Keratinocyte (primary cell): ENCODE measurements at regions not wholly inside any gene's neighbourhood (a gene's known extent, or its start where the extent isn't known, plus 50 kb on each side); places are given as distances from the start of the nearest gene placed in this dataset.

Experiments
- EZH2 ChIP-seq: IDR thresholded peaks from one replicate; pipeline ENCODE4 v1.6.1; 2012; ENCODE audit warnings: inconsistent platforms, mild to moderate bottlenecking, low read length, moderate library complexity
- TF ChIP-seq, protein P1 (sequence below), 3 experiments: IDR thresholded peaks in 1 of 3; conservative IDR thresholded peaks in 1 of 3; optimal IDR thresholded peaks in 1 of 3; 2 replicates in 2 of 3; 3 replicates in 1 of 3; pipeline versions ENCODE3 to v1.5.1; 2011; ENCODE audit warnings: low read length in 3 of 3, mild to moderate bottlenecking in 3 of 3, moderate library complexity in 2 of 3, control low read depth in 1 of 3, inconsistent platforms in 1 of 3; ENCODE audit not compliant: insufficient read depth in 2 of 3; ENCODE audit errors: extremely low read depth in 1 of 3

DNA sequence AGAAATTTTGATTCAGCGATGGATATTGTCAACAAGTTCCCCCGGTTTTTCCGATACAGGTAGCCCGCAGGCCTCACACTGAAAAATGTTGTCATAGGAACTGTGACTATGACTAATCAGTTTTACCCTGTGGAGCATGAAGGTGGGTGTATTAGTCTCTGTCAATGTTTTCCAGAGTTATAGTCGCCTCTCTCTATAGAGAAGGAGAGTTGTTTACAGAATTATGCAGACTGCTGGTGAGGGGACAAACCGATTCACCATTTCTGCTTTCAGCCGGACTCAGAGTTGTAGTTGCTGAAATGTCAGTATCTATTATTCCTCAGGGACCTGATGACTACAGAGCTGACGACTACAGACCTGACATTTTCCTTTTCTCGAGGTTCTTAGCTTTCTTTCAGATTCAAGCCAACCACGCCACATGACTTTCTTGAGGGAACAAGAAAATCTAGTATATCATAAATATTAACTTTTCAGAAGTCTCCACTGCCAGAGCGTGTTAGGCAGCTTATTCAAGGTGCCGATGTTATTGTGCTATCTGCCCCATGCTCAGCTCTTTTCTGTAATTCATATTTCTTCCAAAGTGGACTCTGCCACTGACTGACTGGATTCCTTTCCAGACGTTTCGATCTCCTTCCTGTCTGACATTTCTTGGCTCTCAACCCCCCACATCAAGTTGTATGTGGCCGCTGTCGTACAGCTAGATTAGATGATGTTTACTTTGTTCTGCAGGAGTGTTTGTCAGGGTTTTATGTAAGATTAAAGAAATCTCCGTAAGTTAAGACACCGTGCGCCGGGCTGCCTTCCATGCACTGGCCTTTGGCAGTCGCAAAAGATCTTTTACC is 178.1 kb downstream of the FGF1 start:
- TF ChIP-seq, protein P1, sequence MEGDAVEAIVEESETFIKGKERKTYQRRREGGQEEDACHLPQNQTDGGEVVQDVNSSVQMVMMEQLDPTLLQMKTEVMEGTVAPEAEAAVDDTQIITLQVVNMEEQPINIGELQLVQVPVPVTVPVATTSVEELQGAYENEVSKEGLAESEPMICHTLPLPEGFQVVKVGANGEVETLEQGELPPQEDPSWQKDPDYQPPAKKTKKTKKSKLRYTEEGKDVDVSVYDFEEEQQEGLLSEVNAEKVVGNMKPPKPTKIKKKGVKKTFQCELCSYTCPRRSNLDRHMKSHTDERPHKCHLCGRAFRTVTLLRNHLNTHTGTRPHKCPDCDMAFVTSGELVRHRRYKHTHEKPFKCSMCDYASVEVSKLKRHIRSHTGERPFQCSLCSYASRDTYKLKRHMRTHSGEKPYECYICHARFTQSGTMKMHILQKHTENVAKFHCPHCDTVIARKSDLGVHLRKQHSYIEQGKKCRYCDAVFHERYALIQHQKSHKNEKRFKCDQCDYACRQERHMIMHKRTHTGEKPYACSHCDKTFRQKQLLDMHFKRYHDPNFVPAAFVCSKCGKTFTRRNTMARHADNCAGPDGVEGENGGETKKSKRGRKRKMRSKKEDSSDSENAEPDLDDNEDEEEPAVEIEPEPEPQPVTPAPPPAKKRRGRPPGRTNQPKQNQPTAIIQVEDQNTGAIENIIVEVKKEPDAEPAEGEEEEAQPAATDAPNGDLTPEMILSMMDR (optimal IDR thresholded peaks at IDR 0.05 in 1 of 3, IDR thresholded peaks at IDR 0.05 in 1 of 3, conservative IDR thresholded peaks at IDR 0.05 in 1 of 3; ENCODE audit: extremely low read depth in 1 of 3, insufficient read depth in 2 of 3, low read length in 3 of 3): no peak
- no peak for TF ChIP-seq EZH2
